ENCODE measurements at regions not wholly inside any gene's neighbourhood (a gene's known extent, or its start where the extent isn't known, plus 50 kb on each side); places are given as distances from the start of the nearest gene placed in this dataset.

GRCh38 chr7:116425647-116426209 is 73.8 kb upstream of the CAV2 start:
- DNase-seq = no peak

GRCh38 chr7:116426428-116427156 is 72.9 kb upstream of the CAV2 start:
- no peak for DNase-seq

GRCh38 chr7:116429986-116430619 is 69.4 kb upstream of the CAV2 start:
- DNase-seq = no peak

- no peak for DNase-seq
Observed at GRCh38 chr7:116431787-116432526, 67.6 kb upstream of the CAV2 start.

GRCh38 chr7:116432527-116432916 is 67.0 kb upstream of the CAV2 start:
- no peak for DNase-seq

GRCh38 chr7:116433246-116433645 is 66.3 kb upstream of the CAV2 start:
- DNase-seq = no peak

- no peak for DNase-seq
Observed at GRCh38 chr7:116434820-116435341, 64.7 kb upstream of the CAV2 start.

- no peak for DNase-seq
Observed at GRCh38 chr7:116436305-116436826, 63.2 kb upstream of the CAV2 start.

GRCh38 chr7:116438267-116438666 is 61.3 kb upstream of the CAV2 start:
- DNase-seq = no peak

GRCh38 chr7:116439005-116439404 is 60.5 kb upstream of the CAV2 start:
- DNase-seq = no peak

GRCh38 chr7:116439841-116440549 is 59.5 kb upstream of the CAV2 start:
- DNase-seq = no peak

- no peak for DNase-seq
Observed at GRCh38 chr7:116441534-116441933, 58.0 kb upstream of the CAV2 start.

GRCh38 chr7:116443101-116443523 is 56.4 kb upstream of the CAV2 start:
- DNase-seq = no peak

GRCh38 chr7:116443646-116444045 is 55.9 kb upstream of the CAV2 start:
- DNase-seq = no peak

- no peak for DNase-seq
Observed at GRCh38 chr7:116445447-116446211, 53.9 kb upstream of the CAV2 start.

- no peak for DNase-seq
Observed at GRCh38 chr7:116446212-116446855, 53.2 kb upstream of the CAV2 start.

- DNase-seq = no peak
Observed at GRCh38 chr7:116447436-116447835, 52.1 kb upstream of the CAV2 start.

- DNase-seq = no peak
Observed at GRCh38 chr7:116447966-116448839, 51.3 kb upstream of the CAV2 start.

- no peak for DNase-seq
Observed at GRCh38 chr7:116449441-116449840, 50.1 kb upstream of the CAV2 start.
